ENCODE measurements at regions not wholly inside any gene's neighbourhood (a gene's known extent, or its start where the extent isn't known, plus 50 kb on each side); places are given as distances from the start of the nearest gene placed in this dataset.
"Not testable (repeated sequence)": the region's sequence is repeated elsewhere in the genome, so short reads cannot be mapped to it uniquely, and the experiment has no call there.

GRCh38 chr7:65317372-65317771, 56.3 kb upstream of the ZNF92 start:
- no peak for DNase-seq

DNA sequence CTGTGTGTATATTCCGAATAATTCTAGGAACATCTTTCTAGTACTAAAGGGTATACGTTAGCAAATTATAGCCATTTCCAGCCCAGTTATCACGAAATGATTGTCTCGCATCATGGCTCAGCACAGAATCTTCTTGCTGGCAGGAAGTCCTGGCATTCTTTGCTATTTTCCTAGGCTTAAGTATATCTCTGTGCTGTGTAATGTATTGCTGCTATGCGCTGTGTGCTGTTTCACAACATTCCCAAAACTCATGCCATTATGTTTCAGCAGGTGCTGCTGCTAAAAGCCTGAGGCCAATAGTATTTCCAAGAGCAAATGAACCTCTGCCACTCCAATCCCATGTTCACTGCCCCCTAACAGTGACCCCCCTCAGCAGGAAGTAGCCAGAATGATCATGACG, 62.9 kb upstream of the ZNF92 start:
- DNase-seq, result no peak

DNA sequence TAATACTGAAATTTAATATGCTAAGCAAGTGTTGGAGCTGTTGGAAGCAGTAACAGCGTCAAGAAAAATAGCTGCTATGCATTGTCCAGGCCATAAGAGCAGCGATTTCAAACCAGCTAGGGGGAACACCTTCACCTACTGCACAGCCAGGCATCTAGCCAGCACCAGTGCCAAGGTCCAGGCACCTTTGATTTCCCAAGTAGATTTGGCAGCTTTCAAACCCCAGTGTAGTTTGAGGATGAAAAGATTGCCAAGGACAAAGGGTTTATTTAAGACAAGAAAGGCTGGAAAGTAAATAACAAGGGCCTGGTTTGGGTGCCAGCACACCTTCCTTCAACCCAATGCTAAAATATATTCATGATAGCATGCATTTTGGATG, 65.4 kb upstream of the ZNF92 start:
- DNase-seq, result no peak

DNA sequence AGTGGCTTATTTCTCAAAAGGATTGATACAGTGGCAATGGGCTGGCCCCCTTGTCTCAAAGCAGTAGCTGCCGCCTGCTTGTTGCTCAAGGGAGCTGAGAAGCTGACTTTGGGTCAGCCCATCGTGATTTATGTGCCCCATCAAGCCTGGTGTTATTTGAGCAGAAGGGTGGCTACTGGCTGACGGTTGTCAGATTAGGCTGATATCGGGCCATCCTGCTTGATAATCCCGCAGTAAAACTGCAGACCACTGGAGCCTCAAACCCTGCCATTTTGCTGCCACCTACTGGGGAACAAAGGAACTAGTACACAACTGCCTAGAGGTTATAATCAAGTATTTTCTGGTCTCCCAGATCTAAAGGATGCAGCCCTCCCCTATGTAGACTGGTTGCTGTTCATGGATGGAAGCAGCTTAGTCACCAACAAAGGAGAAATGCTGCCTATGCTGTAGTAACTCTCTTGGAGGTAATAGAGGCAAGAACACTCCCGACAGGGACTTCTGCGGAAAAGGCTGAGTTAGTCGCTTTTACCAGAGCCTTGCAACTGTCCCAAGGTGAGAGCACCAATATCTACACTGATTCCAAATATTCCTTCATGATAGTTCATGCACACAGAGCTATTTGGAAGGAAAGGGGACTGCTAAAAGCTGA, 65.9 kb upstream of the ZNF92 start:
- peak; percentile 56 to 80 for DNase-seq

- no peak for DNase-seq
Measured at GRCh38 chr7:65304175-65304574, 69.5 kb upstream of the ZNF92 start.

GRCh38 chr7:65302883-65303282, 70.8 kb upstream of the ZNF92 start:
- DNase-seq, result no peak

GRCh38 chr7:65301007-65301406, 72.6 kb upstream of the ZNF92 start:
- no peak for DNase-seq

GRCh38 chr7:65295409-65295808, 78.2 kb upstream of the ZNF92 start:
- no peak for DNase-seq

DNA sequence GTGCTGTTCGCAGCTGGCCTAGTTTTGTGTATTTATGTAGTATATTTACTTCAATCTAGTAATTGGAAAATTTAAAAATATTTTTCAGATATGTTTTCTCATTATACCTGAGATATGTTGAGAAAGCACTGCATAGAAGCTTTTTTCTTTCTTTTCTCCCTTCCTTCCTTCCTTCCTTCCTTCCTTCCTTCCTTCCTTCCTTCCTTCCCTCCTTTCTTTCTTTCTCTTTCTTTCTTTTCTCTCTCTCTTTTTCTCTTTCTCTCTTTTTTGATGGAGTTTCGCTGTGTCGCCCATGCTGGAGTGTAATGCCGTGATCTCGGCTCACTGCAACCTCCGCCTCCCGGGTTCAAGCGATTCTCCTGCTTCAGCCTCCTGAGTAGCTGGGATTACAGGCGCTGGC, 83.3 kb upstream of the ZNF92 start:
- DNase-seq, result not testable (repeated sequence)

GRCh38 chr7:65287023-65287422, 86.6 kb upstream of the ZNF92 start:
- no peak for DNase-seq

- no peak for DNase-seq
Measured at GRCh38 chr7:65285906-65286864, 87.5 kb upstream of the ZNF92 start.

- DNase-seq, result not testable (repeated sequence)
Measured at GRCh38 chr7:65285241-65285640, 88.4 kb upstream of the ZNF92 start.

DNA sequence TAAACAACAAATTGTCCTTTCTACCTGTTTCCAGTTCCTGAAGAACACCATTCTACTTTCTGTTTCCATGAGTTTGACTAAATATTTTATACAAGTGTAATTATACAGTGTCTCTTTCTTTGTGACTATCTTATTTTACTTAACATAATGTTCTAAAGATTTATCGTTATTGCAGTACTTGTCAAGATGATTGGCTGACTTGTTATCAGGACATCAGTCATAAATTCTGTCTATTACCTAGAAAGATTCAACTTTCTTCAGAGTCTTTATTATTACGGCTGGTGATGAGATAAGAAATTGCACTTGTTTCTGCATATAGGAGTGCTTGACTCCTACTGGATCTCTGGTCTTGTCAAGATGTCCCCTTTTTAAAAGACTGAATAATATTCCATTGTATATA, 93.9 kb upstream of the ZNF92 start:
- no peak for DNase-seq

DNA sequence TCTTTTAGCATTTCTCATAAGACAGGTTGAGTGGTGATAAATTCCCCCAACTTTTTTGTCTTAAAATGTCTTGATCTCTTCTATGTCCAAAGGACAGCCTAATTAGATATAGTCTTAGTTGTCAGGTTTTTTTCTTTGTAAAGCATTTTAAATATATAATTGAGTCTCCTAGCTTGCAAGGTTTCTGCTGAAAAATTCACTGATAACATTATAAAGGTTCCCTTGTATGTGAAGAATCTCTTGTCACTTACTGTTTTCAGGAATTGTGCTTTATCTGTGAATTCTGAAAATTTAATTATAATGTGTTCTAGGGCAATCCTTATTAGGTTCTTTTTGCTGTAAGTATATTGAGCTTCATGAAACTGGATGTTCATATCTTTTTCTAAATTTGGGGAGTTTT, 96.8 kb upstream of the ZNF92 start:
- no peak for DNase-seq

- DNase-seq, result not testable (repeated sequence)
Measured at GRCh38 chr7:65271502-65271901, 102.2 kb upstream of the ZNF92 start.

- peak; percentile 94 to 95 for DNase-seq
Measured at GRCh38 chr7:65269150-65269856, 104.4 kb upstream of the ZNF92 start.

DNA sequence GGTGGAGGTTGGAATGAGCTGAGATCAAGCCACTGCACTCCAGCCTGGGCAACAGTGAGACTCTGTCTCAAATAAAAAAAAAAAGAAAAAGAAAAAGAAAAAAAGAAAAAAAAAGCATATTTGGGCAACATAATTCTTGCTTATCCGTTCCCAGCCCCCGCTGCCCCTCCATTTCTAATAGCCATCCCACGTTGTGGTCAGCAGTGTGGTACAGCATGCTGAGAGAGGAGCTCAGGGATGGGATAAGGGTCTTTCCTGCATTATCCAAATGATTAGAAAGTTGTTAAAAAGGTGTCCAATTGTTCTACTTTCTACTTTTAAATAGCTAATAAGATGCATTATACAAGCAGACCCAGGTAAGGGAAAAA, 104.9 kb upstream of the ZNF92 start:
- DNase-seq, result no peak

DNA sequence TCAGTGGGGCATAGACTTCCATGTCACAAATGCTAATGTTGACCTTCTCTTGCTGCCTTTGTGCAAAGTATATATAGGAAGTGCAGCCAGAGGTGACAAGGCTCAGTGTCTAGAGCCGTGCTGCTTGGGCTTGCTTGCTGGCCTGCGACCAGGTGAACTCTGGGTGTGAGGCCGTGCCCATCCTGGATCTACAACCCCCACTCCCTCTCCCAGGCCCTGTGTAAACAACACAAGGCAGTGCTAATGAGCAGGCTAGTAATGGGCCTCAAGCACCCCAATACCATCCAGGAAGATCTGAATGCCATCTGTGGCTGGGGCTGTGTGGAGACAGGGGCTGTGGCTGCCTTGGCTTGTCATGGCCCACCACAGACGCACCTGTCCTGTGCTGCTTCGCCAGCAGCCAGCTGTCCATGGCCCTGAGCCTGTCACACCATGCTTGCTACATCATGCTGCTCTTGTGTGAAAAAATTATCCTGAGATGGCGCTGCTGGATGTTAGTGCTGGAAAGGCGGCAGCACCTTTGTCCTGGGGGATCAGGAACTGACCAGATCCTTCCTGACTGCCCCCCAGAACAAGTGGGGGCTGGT, 107.6 kb upstream of the ZNF92 start:
- peak; percentile 39 to 55 for DNase-seq

- DNase-seq, result no peak
Measured at GRCh38 chr7:65264258-65264657, 109.4 kb upstream of the ZNF92 start.

DNA sequence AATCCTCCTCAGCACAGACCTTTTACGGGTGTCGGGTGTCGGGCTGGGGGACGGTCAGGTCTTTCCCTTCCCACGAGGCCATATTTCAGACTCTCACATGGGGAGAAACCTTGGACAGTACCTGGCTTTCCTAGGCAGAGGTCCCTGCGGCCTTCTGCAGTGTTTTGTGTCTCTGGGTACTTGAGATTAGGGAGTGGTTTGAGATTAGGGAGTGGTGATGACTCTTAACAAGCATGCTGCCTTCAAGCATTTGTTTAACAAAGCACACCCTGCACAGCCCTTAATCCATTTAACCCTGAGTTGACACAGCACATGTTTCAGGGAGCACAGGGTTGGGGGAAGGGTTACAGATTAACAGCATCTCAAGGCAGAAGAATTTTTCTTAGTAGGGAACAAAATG, 113.0 kb upstream of the ZNF92 start:
- not testable (repeated sequence) for DNase-seq

DNA sequence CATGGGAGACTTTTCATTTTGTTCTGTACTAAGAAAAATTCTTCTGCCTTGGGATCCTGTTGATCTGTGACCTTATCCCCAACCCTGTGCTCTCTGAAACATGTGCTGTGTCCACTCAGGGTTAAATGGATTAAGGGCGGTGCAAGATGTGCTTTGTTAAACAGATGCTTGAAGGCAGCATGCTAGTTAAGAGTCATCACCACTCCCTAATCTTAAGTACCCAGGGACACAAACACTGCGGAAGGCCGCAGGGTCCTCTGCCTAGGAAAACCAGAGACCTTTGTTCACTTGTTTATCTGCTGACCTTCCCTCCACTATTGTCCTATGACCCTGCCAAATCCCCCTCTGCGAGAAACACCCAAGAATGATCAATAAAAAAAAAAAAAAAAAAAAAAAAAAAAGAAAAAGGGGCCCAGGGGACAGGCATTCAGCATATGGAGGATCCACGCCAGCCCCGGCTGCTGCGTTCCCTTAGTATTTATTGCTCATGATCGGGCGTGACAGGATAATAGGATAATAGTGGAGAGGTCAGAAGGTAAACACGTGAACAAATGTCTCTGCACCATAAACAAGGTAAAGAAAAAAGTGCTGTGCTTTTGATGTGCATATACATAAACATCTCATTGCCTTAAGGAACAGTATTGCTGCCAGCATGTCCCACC, 113.7 kb upstream of the ZNF92 start:
- not testable (repeated sequence) for DNase-seq

DNA sequence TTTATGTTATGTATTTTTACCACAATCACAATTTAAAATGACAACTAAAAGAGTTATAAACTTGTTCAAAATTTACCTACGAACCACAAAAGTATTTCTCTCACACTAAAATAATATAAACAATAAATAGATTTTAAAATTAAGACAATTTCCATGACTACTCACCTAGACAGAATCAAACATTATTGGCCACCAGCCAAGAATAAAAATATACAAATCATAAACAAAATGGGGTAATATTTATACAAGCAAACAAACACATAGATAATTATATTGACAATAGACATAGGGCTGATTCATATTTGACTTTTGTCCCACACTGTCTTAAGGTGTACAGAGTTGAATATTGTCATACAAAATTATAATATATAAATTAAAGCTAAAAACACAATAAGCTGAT, 119.6 kb upstream of the ZNF92 start:
- no peak for DNase-seq
